ENCODE measurements at regions not wholly inside any gene's neighbourhood (a gene's known extent, or its start where the extent isn't known, plus 50 kb on each side); places are given as distances from the start of the nearest gene placed in this dataset.

- H2AFZ ChIP-seq (ENCODE audit: low read length) = no peak overlapping the region
- no peak overlapping the region for H2AK5ac ChIP-seq (ENCODE audit: low read depth, low read length)
- H2BK15ac ChIP-seq (ENCODE audit: low read length) = no peak overlapping the region
- H3K27ac ChIP-seq (ENCODE audit: low read depth, low read length) = no peak overlapping the region
- no peaks in the 10 kb centered on the region for H3K79me2 ChIP-seq (ENCODE audit: control insufficient read depth in 1 of 2, insufficient read depth in 2 of 2, low read length in 2 of 2)
- no peak overlapping the region for H3K9ac ChIP-seq (replicated peaks in 1 of 4; ENCODE audit: extremely low read depth in 1 of 4, low read depth in 3 of 4, low read length in 3 of 4)
- no peak overlapping the region for H3K4me2 ChIP-seq (ENCODE audit: insufficient read depth in 1 of 2, low read depth in 2 of 2, low read length in 2 of 2)
- ChIA-PET POLR2A (ENCODE audit: partially characterized antibody) (no interaction called here), CTCF (ENCODE audit: partially characterized antibody) (interaction anchor here (0.5 kb wide), 1 partner anchor 8 kb away, joined by 3 read pairs; no protein-coding TSS in a partner anchor)
- no peak overlapping the region for H3K18ac ChIP-seq (ENCODE audit: extremely low read depth, low read length)
- H4K8ac ChIP-seq (ENCODE audit: extremely low read depth, insufficient read depth, low read length) = no peak overlapping the region
- no peaks in the 10 kb centered on the region for H4K20me1 ChIP-seq (replicated peaks in 1 of 2; ENCODE audit: control insufficient read depth in 1 of 2, insufficient read depth in 2 of 2, low read length in 2 of 2)
- 94% methylated on average over 5 of the region's 5 CpGs; no CpG with 5 or more reads in 1 of the 2 experiments for WGBS, 2 experiments (ENCODE audit: extremely low coverage in 1 of 2, insufficient coverage in 1 of 2, insufficient read length in 1 of 2, insufficient replicate concordance in 2 of 2, low coverage in 1 of 2, low lambda C conversion rate in 2 of 2, missing lambda C conversion rate in 1 of 2)
- no peaks in the 10 kb centered on the region; the same call in 1 of the 2 replicates for H3K79me1 ChIP-seq (ENCODE audit: low read depth, low read length)
- H3K4ac ChIP-seq (replicated peaks; ENCODE audit: insufficient read length, low read depth, low read length) = no peak overlapping the region
- H2BK5ac ChIP-seq (ENCODE audit: low read depth, low read length) = no peak overlapping the region
- no peak overlapping the region for H2BK12ac ChIP-seq (ENCODE audit: low read depth, low read length)
- H3K9me3 ChIP-seq (ENCODE audit: insufficient read depth in 2 of 2, low read depth in 1 of 2, low read length in 1 of 2) = no peaks in the 10 kb centered on the region
- H3K36me3 ChIP-seq (ENCODE audit: control insufficient read depth in 2 of 4, insufficient read depth in 4 of 4, low read length in 3 of 4) = no peaks in the 10 kb centered on the region
- no peak overlapping the region for H3K56ac ChIP-seq (replicated peaks; ENCODE audit: insufficient read length, low read depth, low read length)
- peaks cover 0 to 5% (median 1%) of the 10 kb centered on the region in 4 experiments; a peak in 2 of 7 replicates for H3K4me1 ChIP-seq (replicated peaks in 1 of 4; ENCODE audit: control insufficient read depth in 3 of 4, insufficient read depth in 4 of 4, low read length in 3 of 4)
- no peak overlapping the region for H2BK120ac ChIP-seq (replicated peaks; ENCODE audit: low read depth, low read length)
- no peaks in the 10 kb centered on the region for H3K23me2 ChIP-seq (ENCODE audit: low read depth, low read length)
- FAIRE-seq (no peak), DNase-seq (ENCODE audit: low read depth in 1 of 2, low spot score in 2 of 2) (no peak)
- H4K5ac ChIP-seq (ENCODE audit: insufficient read length, low read depth, low read length) = no peak overlapping the region
- no peaks in the 10 kb centered on the region for H3K27me3 ChIP-seq (replicated peaks in 1 of 4; ENCODE audit: control insufficient read depth in 3 of 4, extremely low read depth in 1 of 4, insufficient read depth in 3 of 4, low read length in 3 of 4)
- no peak overlapping the region for H4K91ac ChIP-seq (replicated peaks; ENCODE audit: insufficient read length, low read length)
- no peak overlapping the region for H3K4me3 ChIP-seq (ENCODE audit: extremely low read depth in 1 of 4, insufficient read depth in 2 of 4, low read depth in 3 of 4, low read length in 4 of 4)
- H3K23ac ChIP-seq (ENCODE audit: insufficient read length) = no peak overlapping the region
- H3K14ac ChIP-seq (ENCODE audit: insufficient read length) = no peak overlapping the region
- H2BK20ac ChIP-seq (ENCODE audit: low read length) = no peak overlapping the region
- TF ChIP-seq JUND (IDR thresholded peaks at IDR 0.05; ENCODE audit: low read length) (no peak), RAD21 (IDR thresholded peaks at IDR 0.05 in 1 of 2, conservative IDR thresholded peaks at IDR 0.05 in 1 of 2; ENCODE audit: low read depth in 2 of 2, low read length in 2 of 2) (no peak), NANOG (IDR thresholded peaks at IDR 0.05; ENCODE audit: insufficient read depth, low read depth, low read length, poor library complexity, severe bottlenecking) (no peak), TAF7 (optimal IDR thresholded peaks at IDR 0.05; ENCODE audit: borderline replicate concordance, low read depth, low read length) (no peak), TEAD4 (IDR thresholded peaks at IDR 0.05; ENCODE audit: low read depth, low read length) (no peak), ATF2 (IDR thresholded peaks at IDR 0.05; ENCODE audit: low read length) (no peak), CHD1 (IDR thresholded peaks at IDR 0.05; ENCODE audit: low read depth, low read length) (no peak), HDAC6 (IDR thresholded peaks at IDR 0.05; ENCODE audit: low read depth, low read length) (no peak), KDM5A (IDR thresholded peaks at IDR 0.05; ENCODE audit: low read length) (no peak), RBBP5 (IDR thresholded peaks at IDR 0.05; ENCODE audit: borderline replicate concordance, low read depth, low read length) (no peak), TAF1 (IDR thresholded peaks at IDR 0.05; ENCODE audit: low read depth, low read length) (no peak), FOSL1 (IDR thresholded peaks at IDR 0.05; ENCODE audit: insufficient read depth, low read depth, low read length) (no peak), RNF2 (IDR thresholded peaks at IDR 0.05; ENCODE audit: borderline replicate concordance, low read depth, low read length, missing control alignments, poor library complexity, severe bottlenecking) (no peak)
These were observed 130.4 kb downstream of the OLIG3 start for GRCh38 chr6:137363805-137364138.

All from H1 (cell line).